Stomach (tissue), 8 donors: ENCODE measurements at regions not wholly inside any gene's neighbourhood (a gene's known extent, or its start where the extent isn't known, plus 50 kb on each side); places are given as distances from the start of the nearest gene placed in this dataset.

Source experiments
- DNase-seq, 2 donors: peaks; one replicate each; pipeline versions ENCODE4 v3.0.0 to v3.0.0-alpha.2; 2013 to 2019
- H3K27ac ChIP-seq, 5 donors: fragments of 200-600 bp in 4 of 5; sonication (generic) in 4 of 5; one replicate each; pipeline ENCODE4 v1.5.1; 2013 to 2019; ENCODE audit warnings: mild to moderate bottlenecking in 1 of 5, moderate library complexity in 1 of 5
- H3K27me3 ChIP-seq, 3 donors: fragments of 200-600 bp; sonication (generic); one replicate each; pipeline ENCODE4 v1.5.1; 2017 to 2019; ENCODE audit warnings: mixed run types in 1 of 3
- H3K36me3 ChIP-seq, 4 donors: fragments of 200-600 bp; sonication (generic); 1 replicate in 3 of 4; 2 replicates in 1 of 4; pipeline ENCODE4 v1.5.1; 2016 to 2019
- H3K4me1 ChIP-seq, 4 donors: fragments of 200-600 bp; sonication (generic); one replicate each; pipeline ENCODE4 v1.5.1; 2016 to 2019
- H3K4me3 ChIP-seq, 4 donors: fragments of 200-600 bp; sonication (generic) in 3 of 4; one replicate each; pipeline ENCODE4 v1.5.1; 2016 to 2019; ENCODE audit warnings: mild to moderate bottlenecking in 1 of 4
- H3K9me3 ChIP-seq, 4 donors: fragments of 200-600 bp; sonication (generic); one replicate each; pipeline ENCODE4 v1.5.1; 2016 to 2019
- CTCF ChIP-seq, 7 experiments: fragments of 450-650 bp in 4 of 7; fragments of 200-600 bp in 3 of 7; sonication (generic) in 3 of 7; IDR thresholded peaks; one replicate each; pipeline ENCODE4 v1.5.1; 2016 to 2019; ENCODE audit warnings: antibody characterized with exemption in 7 of 7, control low read depth in 2 of 7, mild to moderate bottlenecking in 1 of 7
- EP300 ChIP-seq: sonication (generic); formaldehyde crosslinking; IDR thresholded peaks from one replicate; pipeline ENCODE4 v1.6.1; 2017; ENCODE audit warnings: antibody characterized with exemption
- POLR2A ChIP-seq, 4 donors: fragments of 450-650 bp; IDR thresholded peaks; one replicate each; pipeline ENCODE4 v1.6.1; 2016; ENCODE audit warnings: antibody characterized with exemption in 4 of 4, control low read depth in 2 of 4, mild to moderate bottlenecking in 1 of 4, moderate library complexity in 1 of 4
- POLR2AphosphoS5 ChIP-seq, 3 donors: sonication (generic); formaldehyde crosslinking; IDR thresholded peaks; one replicate each; pipeline ENCODE4 v1.6.1; 2016; ENCODE audit warnings: antibody characterized with exemption in 3 of 3
- WGBS, 5 donors: extraction: QIAGEN DNeasy Blood & Tissue Kit in 3 of 5; methylation state at CpG; one replicate each; pipeline versions ENCODE4 v1.1.5 to v1.1.7; 2013 to 2018; 5-methylcytosine and 5-hydroxymethylcytosine counted together
- intact Hi-C: fragments of 100-400 bp; cut with DNase I; formaldehyde crosslinking; loops from one replicate; pipeline ENCODE4 v1.15.1; 2023; ENCODE audit warnings: low total_unique reads
- donor health status: healthy with polysubstance abuse.
- donor health status: Bipolar disorder and iron deficiency.
- donor health status: healthy.

- Histone ChIP-seq H3K36me3 (no peaks in the 10 kb centered on the region), H3K4me3 (no peak overlapping the region), H3K9me3 (peaks cover 0 to 9% (median 0%) of the 10 kb centered on the region in 4 donors), H3K4me1 (no peaks in the 10 kb centered on the region), H3K27ac (no peak overlapping the region), H3K27me3 (peaks cover 0 to 6% (median 0%) of the 10 kb centered on the region in 3 donors)
- no peak for DNase-seq
- intact Hi-C loops = no loop called here
- TF ChIP-seq POLR2A (IDR thresholded peaks at IDR 0.05) (no peak), CTCF (IDR thresholded peaks at IDR 0.05) (no peak), EP300 (no peak), POLR2AphosphoS5 (IDR thresholded peaks at IDR 0.05) (no peak)
These were observed 576.4 kb upstream of the SGCD start for GRCh38 chr5:155750571-155750970.

- WGBS, 5 donors = 42 to 61% (median 52%) methylated on average over 3 of the region's 3 CpGs
- TF ChIP-seq CTCF (IDR thresholded peaks at IDR 0.05) = no peak
- no peak for TF ChIP-seq POLR2A (IDR thresholded peaks at IDR 0.05)
- no peak for TF ChIP-seq EP300
- TF ChIP-seq POLR2AphosphoS5 (IDR thresholded peaks at IDR 0.05) = no peak
- intact Hi-C loops = no loop called here
- no peaks in the 10 kb centered on the region for H3K9me3 ChIP-seq
- H3K27ac ChIP-seq = no peak overlapping the region
- H3K4me3 ChIP-seq = no peak overlapping the region
- no peaks in the 10 kb centered on the region for H3K36me3 ChIP-seq
- DNase-seq = no peak
- peaks cover 0 to 6% (median 0%) of the 10 kb centered on the region in 3 donors for H3K27me3 ChIP-seq
- no peaks in the 10 kb centered on the region for H3K4me1 ChIP-seq
These were observed 572.9 kb upstream of the SGCD start for GRCh38 chr5:155753943-155754581.

GRCh38 chr5:155759252-155759651 lies 567.7 kb upstream of the SGCD start:
- H3K9me3 ChIP-seq = peaks cover 0 to 6% (median 1%) of the 10 kb centered on the region in 4 donors
- DNase-seq = no peak
- H3K4me1 ChIP-seq = no peaks in the 10 kb centered on the region
- no peaks in the 10 kb centered on the region for H3K36me3 ChIP-seq
- no peak overlapping the region for H3K4me3 ChIP-seq
- 89 to 95% (median 91%) methylated on average over 2 of the region's 2 CpGs for WGBS, 5 donors
- no peak for TF ChIP-seq POLR2A (IDR thresholded peaks at IDR 0.05)
- TF ChIP-seq CTCF (IDR thresholded peaks at IDR 0.05) = no peak
- TF ChIP-seq EP300 = no peak
- no peak for TF ChIP-seq POLR2AphosphoS5 (IDR thresholded peaks at IDR 0.05)
- intact Hi-C loops = no loop called here
- H3K27me3 ChIP-seq = no peaks in the 10 kb centered on the region
- no peak overlapping the region for H3K27ac ChIP-seq

- TF ChIP-seq POLR2AphosphoS5 (IDR thresholded peaks at IDR 0.05) (no peak), EP300 (no peak), CTCF (IDR thresholded peaks at IDR 0.05) (no peak), POLR2A (IDR thresholded peaks at IDR 0.05) (no peak)
- no peaks in the 10 kb centered on the region for H3K27me3 ChIP-seq
- intact Hi-C loops = no loop called here
- no peaks in the 10 kb centered on the region for H3K4me1 ChIP-seq
- H3K4me3 ChIP-seq = no peak overlapping the region
- H3K36me3 ChIP-seq = no peaks in the 10 kb centered on the region
- H3K27ac ChIP-seq = no peak overlapping the region
- DNase-seq = no peak
- H3K9me3 ChIP-seq = peaks cover 0 to 6% (median 1%) of the 10 kb centered on the region in 4 donors
These were observed 567.0 kb upstream of the SGCD start for GRCh38 chr5:155759984-155760383.
